22Rv1 (cell line): ENCODE measurements at regions not wholly inside any gene's neighbourhood (a gene's known extent, or its start where the extent isn't known, plus 50 kb on each side); places are given as distances from the start of the nearest gene placed in this dataset.

Source experiments
- CTCF ChIP-seq: fragments of 450-650 bp; IDR thresholded peaks from 2 replicates; pipeline ENCODE4 v1.5.1; 2017; ENCODE audit warnings: mild to moderate bottlenecking
- ZFX ChIP-seq: fragments of 450-650 bp; IDR thresholded peaks from 2 replicates; pipeline ENCODE4 v1.6.1; 2017; ENCODE audit warnings: antibody characterized with exemption, borderline replicate concordance

- TF ChIP-seq CTCF = no peak
- no peak for TF ChIP-seq ZFX
These were observed 746.6 kb downstream of the CBLN2 start for GRCh38 chr18:71797554-71797953.
